ENCODE measurements at regions not wholly inside any gene's neighbourhood (a gene's known extent, or its start where the extent isn't known, plus 50 kb on each side); places are given as distances from the start of the nearest gene placed in this dataset.
A peak's percentile ranks its signal among the peaks of the same experiment; 100 is the strongest.

DNA sequence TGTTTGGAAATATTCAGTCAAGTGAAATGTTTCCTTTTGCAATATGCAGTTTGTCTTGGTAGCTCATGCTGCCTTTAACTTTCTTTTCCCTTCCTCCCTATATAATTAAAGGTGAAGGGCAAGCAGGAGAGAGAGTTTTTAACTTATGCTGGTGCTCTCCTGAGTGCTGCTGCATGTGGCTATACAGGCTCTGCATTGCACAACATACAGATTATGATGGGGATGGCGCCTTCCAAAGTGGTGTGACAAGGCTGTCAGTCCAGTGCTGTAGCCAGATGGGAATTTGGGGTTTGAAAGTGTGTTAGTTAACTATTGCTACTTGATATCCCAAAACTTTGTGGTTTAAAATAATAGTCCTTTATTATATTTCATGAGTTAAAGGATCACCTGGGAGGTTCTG is 199.0 kb downstream of the ATP23 start:
- no peak for DNase-seq

DNA sequence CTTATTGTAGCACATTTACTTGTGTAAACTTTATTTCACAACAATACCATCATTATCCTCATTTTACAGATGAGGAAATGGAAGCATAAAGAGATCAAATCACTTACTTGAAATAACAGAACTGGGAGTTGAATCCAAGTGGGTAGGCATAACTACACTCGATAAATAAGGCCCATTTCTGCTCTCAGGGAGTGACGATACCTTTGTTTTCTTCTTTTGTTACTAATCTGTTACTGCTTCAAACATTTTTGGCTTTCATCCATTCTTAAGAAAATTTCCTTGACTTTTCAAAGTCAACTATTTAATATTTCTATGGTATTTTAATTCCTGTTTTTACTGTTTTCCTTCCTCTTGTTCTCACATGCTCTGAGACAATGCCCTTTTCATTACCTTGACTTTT is 201.6 kb downstream of the ATP23 start:
- no peak for DNase-seq

DNA sequence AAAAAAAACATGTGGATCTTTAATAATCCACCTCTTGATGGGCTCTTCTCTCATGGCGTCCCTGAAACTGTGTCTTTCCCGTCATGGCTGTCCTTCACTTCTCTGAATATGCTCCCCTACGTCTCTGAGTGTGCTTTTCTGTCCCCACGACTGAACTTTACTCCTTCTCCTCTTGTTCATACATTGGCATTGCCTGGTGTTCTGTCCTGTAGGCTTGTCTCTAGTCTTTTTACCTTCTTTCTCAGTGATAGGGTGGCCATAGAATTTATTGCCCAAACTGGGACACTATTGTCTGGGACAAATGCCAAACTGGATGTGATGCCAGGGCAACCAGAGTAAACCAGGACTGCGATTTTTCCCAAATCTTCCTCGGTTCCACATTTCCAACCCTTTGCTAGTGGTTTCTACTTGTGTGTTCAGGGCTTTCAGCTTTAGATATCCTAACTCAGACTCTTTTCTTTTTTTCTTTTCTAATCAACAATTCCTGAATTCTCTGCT is 202.2 kb downstream of the ATP23 start:
- no peak for DNase-seq

DNA sequence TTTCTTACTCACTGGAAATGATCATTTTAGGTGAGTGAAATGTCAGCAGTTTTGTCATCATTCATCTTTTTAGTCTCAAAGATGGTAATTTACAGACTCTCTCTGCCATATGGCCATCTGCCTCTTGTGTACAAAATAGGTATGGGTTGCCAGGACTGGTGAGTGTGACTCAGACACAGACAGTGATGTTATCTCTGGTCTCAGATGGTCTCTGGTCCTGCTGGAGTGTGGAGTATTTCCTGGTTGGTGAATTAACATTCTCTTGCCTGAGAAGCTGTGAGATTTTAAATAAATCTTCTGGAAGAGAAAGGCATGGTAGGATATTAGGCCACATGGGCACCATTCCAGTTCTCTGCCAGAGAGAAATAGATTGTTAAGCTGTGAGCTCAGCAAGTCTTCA is 207.0 kb downstream of the ATP23 start:
- DNase-seq, result no peak

DNA sequence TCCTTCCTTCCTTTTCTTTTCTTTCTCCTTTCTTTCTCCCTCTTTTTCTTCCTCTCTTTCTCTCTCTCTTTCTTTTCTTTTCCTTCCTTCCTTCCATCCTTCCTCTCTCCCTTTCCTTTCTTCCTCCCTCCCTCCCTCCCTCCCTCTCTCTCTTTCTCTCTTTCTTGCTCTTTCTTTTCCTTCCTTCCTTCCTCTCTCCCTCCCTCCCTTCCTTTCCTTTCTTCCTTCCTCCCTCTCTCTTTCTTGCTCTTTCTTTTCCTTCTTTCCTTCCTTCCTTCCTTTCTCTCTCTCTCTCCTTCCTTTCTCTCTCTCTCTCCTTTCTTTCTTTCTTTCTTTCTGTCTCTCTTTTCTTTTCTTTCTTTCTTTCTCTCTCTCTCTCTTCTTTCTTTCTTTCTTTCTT is 207.6 kb downstream of the ATP23 start:
- no peak for DNase-seq

DNA sequence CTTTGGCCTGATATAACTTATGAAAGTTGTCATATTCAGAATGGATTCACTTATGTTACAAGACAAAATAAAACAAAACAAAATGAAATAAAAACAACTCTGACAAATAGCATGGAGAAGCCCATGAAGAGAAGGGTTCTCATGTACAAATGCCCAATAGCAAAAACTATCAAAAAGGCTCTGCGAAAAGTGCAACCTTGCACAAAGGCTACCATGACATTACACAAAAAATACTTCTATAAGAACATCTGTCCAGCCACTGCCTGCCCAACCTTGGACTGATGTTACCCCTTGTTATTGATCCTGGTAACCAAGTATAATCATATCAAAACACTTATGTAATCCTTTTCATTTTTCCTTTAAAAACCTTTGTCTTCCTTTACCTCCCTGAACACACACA is 213.0 kb downstream of the ATP23 start:
- DNase-seq, result no peak

DNA sequence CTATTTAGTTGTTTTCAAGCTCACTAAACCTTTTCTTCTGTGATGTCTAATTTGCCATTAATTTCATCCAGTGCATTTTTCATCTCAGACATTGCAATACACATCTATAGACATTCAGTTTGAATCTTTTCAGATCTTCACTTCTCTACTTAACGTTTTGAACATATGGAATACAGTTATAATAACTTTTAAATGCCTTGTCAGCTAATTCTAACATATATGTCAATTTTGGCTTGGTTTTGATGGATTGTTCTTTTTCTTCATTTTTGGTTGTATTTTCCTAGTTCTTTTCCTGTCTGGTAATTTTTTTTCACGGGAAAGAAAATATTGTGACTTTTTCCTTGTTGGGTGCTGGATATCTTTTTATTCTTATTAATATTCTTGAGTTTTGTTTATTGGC is 215.3 kb downstream of the ATP23 start:
- no peak for DNase-seq

DNA sequence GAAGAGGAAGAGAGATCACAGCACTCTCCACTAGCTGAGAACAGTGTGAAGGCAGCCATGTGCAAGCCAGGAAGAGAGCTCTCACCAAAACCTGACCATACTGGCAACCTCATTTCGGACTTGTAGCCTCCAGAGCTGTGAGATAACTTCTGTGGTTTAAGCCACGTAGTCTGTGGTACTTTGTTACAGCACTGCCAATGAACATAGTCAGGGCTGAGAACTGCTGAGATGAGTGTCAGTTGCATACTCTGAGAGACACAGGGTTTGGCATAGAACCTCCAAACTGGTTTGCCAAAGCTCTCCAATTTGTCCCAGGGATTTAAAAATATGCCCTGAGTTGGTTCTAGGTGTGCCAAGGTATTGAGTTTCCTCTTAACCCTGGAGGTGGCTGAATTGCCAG is 218.6 kb downstream of the ATP23 start:
- no peak for DNase-seq

DNA sequence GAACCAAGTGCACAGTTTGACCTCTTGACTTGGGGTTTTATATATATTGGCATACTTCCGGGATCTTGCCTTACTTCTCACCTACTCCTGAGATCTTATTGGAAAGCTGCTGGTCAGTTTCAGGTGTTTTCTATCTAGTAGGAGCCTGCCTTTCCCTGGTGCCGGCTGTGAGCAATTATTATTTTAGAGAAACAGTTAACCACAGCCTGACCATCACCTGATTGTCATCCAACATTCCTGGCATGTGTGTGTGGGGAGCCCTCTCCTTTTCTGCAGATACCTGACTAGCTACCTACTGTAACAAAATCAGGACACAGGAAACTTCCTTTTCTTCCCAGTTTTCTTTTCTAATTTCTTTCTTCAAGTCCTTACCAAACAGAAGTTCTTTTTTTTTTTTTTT is 220.4 kb downstream of the ATP23 start:
- no peak for DNase-seq

DNA sequence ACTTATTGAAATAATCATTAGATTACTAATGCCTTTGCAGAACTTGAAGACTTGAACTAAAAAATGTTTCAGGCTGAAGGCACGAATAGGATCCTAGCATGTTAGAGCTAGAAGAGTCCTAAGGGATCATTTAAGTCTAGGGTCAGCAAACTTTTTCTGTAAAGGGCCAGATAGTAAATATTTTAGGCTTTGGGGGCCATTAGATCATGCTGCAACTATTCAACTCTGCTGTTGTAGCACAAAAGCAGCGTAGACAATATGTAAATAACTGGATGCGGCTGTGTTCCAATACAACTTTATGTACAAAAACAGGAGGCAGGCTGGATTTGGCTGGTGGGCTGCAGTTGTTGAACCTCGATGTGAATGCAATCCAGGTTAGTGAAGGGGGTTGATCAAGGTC is 221.7 kb downstream of the ATP23 start:
- DNase-seq, result no peak

DNA sequence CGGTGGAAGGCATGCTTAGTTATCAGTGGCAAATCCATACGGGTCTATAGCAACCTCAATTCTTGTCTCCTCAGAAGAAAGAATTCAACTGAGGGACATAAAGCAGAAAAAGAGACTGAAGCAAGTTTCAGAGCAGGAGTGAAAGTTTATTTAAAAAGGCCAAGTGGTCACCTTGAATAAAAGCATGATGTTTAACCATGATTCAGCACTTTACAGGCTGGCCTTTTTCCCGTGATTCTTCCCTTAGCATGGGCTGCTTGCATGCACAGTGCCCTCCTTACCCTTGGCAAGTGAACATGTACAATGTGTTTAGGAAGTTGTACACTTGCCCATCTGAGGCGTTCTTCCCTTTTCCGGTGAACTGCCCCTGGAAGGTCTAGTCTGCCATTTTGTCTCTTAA is 225.3 kb downstream of the ATP23 start:
- no peak for DNase-seq

DNA sequence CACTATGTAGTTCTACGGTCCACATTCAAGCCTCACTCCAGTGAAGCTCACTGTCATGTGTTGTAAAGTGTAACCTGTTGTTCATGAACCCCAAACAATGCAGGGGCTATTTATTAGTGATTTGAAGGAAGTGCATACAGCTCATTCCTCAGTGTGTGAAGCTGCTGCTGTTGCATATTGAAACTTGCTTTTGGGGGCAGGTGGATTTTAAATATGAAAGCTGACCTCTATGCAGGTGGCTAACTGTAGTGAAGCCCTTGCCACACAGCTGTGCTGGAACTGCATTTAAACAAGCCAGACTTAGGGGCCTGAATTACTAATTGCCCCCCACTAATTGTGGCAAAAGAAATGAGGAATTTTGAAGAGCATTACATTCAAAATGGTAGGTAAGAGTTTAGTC is 226.3 kb downstream of the ATP23 start:
- no peak for DNase-seq

DNA sequence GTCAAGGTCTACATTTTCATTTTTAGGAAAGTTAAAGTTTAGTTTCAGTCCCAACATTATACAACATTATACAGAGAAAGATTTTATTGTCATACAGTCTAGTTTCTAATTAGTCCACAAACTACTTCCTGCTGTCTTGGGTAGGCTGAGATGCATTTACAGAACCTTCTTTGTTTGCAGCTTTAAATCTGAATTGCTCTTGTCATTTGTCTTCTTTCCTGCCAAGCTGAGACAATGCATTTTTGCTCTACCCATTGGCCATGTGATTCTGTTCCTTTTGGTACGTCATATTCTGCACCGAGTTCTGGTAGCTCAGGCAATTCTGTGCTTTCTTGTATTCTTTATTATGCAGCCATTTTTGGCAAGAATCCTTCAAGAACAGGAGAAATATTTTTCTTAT is 228.5 kb downstream of the ATP23 start:
- DNase-seq, result no peak

DNA sequence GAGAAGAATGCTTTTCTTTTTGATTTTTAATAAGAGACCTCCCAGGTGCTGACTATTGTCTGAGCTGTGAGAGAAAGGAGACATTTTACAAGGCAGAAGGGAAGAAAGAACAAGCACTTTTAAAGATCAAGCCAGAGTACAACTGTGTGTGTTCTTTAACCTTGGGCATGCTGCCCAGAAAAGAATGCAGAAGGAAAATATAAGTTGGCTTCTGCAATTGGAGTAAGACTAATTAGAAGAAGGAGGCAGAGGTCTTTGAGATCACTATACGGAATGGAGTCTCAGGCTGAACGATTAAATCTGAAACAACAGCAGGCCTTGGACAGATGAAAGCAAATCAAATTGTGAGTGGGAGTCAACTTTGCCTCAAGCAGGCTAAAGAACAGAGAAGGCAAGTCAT is 230.5 kb downstream of the ATP23 start:
- no peak for DNase-seq

DNA sequence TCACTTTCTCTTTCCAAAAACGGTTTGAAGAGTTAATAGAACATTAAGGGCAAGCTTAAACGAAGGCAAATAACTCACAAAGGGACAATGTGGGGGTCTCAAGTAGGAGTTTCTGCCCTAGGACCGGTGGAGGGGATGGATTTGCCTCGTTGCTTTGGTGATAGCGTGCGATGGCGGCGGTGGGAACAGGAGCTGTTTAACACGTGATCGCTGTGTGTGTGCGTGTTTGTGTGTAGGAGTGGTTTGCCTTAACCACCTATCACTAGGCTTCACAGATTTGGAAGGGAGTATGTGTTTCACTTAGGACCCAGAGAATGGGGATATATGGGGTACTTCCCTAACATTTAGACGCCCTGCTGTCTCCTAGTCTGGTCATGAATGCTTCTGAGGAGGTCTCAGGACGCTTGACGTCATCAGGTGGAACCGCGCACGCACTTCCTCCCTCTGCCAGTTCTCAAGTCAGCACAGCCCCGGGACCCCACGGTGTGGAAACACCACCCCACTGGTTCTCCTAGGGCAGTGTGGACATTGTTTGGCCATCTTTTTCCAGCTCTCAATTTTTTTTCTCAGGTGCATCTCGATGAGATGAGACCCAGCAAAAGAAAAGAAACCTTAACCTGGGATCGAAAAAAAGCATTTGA is 231.2 kb downstream of the ATP23 start:
- DNase-seq, result no peak

DNA sequence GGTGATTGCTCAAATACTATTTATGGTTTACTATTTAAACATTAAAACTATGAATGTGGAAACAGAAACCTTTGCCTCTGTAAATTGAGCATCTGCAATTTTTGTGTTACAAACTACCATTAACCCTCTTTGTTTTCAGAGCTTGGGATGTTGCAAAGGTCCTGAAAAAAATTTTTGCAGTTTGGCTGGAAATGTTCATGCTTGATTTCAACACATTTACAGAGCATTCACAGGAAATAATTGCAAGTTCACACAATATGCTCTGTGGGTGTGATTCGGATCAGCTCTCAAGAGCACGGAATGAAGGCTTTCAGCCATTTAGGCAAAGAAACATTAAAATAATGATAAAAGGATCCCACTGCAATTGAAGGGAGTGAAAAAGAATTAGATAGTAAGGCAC is 232.9 kb downstream of the ATP23 start:
- DNase-seq, result no peak

DNA sequence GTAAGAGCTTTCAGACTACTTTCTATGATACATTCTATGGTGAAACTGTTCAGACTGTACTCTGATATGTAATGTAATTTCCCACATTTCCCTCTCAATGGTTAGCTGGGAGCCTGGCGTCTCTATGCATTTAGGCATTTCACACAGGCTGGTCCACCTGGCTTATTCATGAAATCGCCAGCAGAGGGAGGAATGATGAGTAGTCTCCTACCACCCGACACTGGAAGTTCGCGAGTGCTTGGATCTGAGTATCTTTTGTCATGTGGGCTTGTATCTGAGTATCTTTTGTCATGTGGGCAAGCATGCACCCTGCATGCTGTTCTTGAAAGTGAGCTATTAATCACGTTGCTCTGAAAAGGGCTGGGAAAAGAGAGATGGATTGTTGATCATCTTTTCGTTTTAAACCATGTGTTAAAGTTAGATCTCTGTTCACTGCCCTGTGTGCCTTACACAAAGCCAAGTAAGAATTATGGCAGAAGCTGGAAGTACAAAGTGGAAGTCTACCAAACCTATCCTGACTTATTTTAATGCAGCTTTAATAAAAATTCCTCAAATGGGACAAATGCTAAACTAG is 235.0 kb downstream of the ATP23 start:
- DNase-seq, result peak; percentile 2

DNA sequence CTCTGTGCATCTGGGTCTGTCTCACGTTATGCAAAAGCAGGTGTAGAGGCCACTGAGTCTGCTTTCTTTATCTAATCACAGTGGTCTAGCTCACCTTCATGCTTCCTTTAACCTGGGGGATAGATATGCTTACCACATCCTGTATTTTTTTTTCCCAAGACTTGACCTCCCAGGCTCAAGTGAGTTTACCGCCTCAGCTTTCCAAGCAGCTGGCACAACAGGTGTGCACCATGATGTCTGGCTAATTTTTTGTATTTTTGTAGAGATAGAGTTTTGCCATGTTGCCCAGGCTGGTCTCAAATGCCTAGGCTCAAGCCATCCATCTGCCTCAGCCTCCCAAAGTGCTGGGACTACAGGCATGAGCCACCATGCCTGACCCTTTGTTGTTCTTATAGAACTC is 236.0 kb downstream of the ATP23 start:
- no peak for DNase-seq

DNA sequence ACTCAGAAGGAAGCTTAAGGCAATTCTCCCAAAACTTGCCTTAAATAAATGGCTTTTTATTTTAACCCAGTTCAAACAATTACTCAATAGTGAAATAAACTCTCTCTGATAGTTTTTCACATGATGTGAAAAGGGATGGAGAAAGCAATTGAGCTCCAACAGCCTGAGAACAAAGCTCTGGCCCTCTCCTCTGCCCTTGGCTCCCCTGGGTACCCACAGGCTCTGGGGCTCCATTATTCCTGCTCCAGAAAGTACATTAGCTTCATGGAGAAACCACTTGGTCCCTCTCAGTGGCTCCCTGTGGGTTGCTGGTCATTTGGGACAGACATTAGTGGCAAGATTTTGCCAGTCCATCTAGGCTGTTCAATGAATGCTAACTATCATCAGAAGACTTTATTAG is 242.8 kb downstream of the ATP23 start:
- no peak for DNase-seq

DNA sequence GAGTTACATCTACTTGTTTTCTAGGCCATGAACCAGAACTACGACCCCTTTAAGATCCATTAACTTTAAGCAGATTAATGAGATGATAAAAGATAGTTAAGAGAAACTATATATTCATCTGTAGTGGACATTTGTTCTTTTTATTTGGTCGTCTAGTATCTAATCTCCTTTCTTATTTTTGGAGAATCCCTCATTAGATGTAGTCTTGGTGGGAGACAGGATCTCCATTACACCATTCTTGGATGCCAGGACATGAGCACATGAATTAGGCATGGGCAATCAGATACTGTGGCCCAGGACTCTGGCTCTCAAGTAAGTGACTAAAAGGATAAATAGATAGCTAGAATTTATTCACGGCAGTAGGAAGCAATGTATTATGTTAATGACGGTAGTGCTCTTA is 245.0 kb downstream of the ATP23 start:
- DNase-seq, result no peak

DNA sequence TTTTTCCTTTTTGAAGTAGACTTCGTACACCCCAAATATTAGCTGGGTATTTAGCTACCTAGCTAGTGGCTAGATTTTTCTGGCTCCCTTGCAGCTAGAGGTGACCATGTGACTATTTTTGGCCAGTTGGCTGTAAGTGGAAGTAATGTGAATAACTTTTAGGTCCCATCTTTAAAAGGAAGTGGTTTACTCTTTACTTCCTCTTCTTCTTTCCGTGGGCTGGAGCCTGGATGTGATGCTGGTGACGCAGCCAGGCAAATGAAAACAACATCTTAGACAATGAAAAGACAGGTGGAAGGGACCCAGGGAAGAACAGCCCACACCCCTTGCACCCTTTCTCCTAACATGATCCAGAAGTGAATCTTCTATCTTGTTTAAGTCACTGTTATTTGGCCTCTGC is 245.5 kb downstream of the ATP23 start:
- no peak for DNase-seq

DNA sequence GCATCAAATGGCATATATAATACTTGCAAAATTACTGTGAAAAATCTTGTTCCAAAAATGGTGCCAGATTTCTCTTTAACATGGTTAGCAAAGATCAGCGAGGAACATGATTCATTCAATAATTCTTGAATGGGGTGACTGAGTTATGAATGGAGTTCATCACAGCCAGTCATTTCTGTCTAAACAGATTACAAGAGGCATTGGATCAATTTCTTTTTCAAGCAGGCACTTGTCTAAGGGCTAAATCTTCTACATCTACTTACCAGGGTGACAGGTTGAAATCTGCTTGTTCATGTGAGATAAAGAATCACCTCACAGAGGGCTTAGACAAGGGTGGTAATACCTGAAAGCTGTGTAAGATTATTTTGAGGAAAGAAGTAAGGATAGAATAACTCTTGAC is 247.7 kb downstream of the ATP23 start:
- no peak for DNase-seq

DNA sequence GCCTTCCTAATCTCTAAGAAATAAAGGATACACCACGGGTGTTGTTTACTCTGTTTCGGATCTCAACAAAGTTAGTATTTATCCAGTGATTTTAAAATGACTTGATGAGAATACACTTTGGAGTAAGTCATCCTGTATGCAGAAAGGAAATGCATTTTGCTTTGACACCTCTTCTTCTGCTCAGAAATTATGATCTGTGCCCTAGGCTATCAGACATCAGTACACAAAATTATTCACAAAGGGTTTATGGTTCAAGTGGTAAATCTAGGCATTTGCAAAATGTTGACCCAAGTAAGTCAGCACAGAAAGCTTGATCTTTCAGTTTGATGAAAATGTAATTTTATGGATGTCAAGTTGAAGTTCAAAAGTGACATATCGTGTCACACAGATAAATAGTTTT is 248.5 kb downstream of the ATP23 start:
- DNase-seq, result no peak

DNA sequence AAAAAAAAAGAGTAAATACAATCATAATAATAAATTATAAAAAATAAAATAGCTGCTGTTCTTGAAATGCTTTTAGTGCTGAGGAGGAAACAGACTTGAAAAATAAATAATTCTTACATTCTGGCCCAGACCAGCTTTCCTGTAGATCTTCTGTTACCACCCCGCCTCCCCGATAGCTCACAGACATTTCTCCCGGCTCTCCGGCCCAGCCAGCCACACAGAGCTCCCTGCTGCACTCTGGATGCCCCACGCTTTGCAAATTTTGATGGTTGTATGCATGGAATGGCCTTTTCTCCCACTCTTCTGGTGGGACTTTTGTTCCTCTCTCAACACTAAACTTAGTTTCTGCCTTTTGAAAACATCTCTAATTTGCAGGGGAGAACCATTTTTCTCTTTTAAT is 249.3 kb downstream of the ATP23 start:
- no peak for DNase-seq

DNA sequence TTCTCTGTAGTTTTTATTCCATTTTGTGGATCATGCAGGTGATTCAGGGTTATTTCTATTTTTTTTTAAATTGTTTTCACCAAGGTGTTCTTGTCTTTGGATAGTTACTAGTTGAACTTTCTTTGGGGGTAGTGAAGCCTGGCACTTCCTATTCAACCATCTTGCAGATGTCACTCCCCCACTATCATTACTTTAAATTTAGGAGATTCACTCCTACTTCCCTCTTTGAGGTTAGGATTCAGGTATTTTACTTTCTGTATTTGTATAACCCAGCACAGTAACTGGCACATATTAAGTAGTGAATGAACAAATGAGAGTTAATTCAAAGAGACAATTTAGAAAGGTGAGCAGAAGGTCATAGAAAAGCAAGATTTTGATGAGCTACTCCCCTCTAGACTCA is 255.6 kb downstream of the ATP23 start:
- DNase-seq, result no peak
